H9 (cell line): ENCODE measurements at regions not wholly inside any gene's neighbourhood (a gene's known extent, or its start where the extent isn't known, plus 50 kb on each side); places are given as distances from the start of the nearest gene placed in this dataset.

Source experiments
- DNase-seq: peaks from one replicate; pipeline ENCODE4 v3.0.0-alpha.2; 2017
- H2AFZ ChIP-seq: one replicate; pipeline ENCODE4 v1.6.1; 2013; ENCODE audit warnings: mild to moderate bottlenecking, low read length, control low read depth, moderate library complexity
- H2AK5ac ChIP-seq: 2 replicates; pipeline ENCODE4 v1.6.1; 2013; ENCODE audit warnings: low read length, control low read depth, mixed read lengths; ENCODE audit not compliant: insufficient read length
- H2BK120ac ChIP-seq: one replicate; pipeline ENCODE4 v1.6.1; 2013; ENCODE audit warnings: low read depth, mild to moderate bottlenecking, low read length, control low read depth, inconsistent platforms; ENCODE audit not compliant: poor library complexity, severe bottlenecking
- H2BK12ac ChIP-seq: 2 replicates; pipeline ENCODE4 v1.6.1; 2013; ENCODE audit warnings: low read length, control low read depth, mixed read lengths, low read depth; ENCODE audit not compliant: insufficient read length
- H2BK15ac ChIP-seq: 2 replicates; pipeline ENCODE4 v1.6.1; 2013; ENCODE audit warnings: low read depth, low read length, control low read depth
- H2BK20ac ChIP-seq: one replicate; pipeline ENCODE4 v1.6.1; 2013; ENCODE audit warnings: low read depth, mild to moderate bottlenecking, low read length, control low read depth, inconsistent platforms; ENCODE audit not compliant: poor library complexity, severe bottlenecking
- H2BK5ac ChIP-seq: 2 replicates; pipeline ENCODE4 v1.6.1; 2013; ENCODE audit warnings: low read length, control low read depth, mixed read lengths; ENCODE audit not compliant: insufficient read length
- H3K14ac ChIP-seq: 2 replicates; pipeline ENCODE4 v1.6.1; 2013; ENCODE audit warnings: low read length, control low read depth; ENCODE audit not compliant: insufficient read depth
- H3K18ac ChIP-seq: 2 replicates; pipeline ENCODE4 v1.6.1; 2013; ENCODE audit warnings: low read depth, mild to moderate bottlenecking, mixed read lengths, low read length, control low read depth; ENCODE audit not compliant: insufficient read length
- H3K23ac ChIP-seq: 2 replicates; pipeline ENCODE4 v1.6.1; 2013; ENCODE audit warnings: low read length, control low read depth, mixed read lengths, low read depth; ENCODE audit not compliant: insufficient read length
- H3K23me2 ChIP-seq: 2 replicates; pipeline ENCODE4 v1.6.1; 2013; ENCODE audit warnings: low read depth, mild to moderate bottlenecking, mixed read lengths, low read length, control low read depth; ENCODE audit not compliant: insufficient read length, poor library complexity, severe bottlenecking
- H3K27ac ChIP-seq: 2 replicates; pipeline ENCODE4 v1.5.1; 2013; ENCODE audit warnings: low read length, control low read depth, mixed read lengths, low read depth; ENCODE audit not compliant: insufficient read length
- H3K27me3 ChIP-seq: 2 replicates; pipeline ENCODE4 v1.6.1; 2013; ENCODE audit warnings: low read length, control low read depth, inconsistent platforms; ENCODE audit not compliant: insufficient read depth
- H3K4ac ChIP-seq: 2 replicates; pipeline ENCODE4 v1.6.1; 2013; ENCODE audit warnings: low read depth, mild to moderate bottlenecking, control low read depth, inconsistent platforms, low read length, moderate library complexity
- H3K4me1 ChIP-seq: 2 replicates; pipeline ENCODE4 v1.6.1; 2013; ENCODE audit warnings: low read length, control low read depth, inconsistent platforms; ENCODE audit not compliant: insufficient read depth
- H3K4me2 ChIP-seq: 2 replicates; pipeline ENCODE4 v1.6.1; 2013; ENCODE audit warnings: low read length, control low read depth, mixed read lengths; ENCODE audit not compliant: insufficient read length, insufficient read depth
- H3K56ac ChIP-seq: 2 replicates; pipeline ENCODE4 v1.6.1; 2013; ENCODE audit warnings: low read depth, mild to moderate bottlenecking, mixed read lengths, low read length, control low read depth; ENCODE audit not compliant: insufficient read length
- H3K79me1 ChIP-seq: 2 replicates; pipeline ENCODE4 v1.6.1; 2013; ENCODE audit warnings: low read depth, mild to moderate bottlenecking, moderate library complexity, low read length, control low read depth, inconsistent platforms; ENCODE audit not compliant: insufficient read depth, poor library complexity, severe bottlenecking
- H3K79me2 ChIP-seq: 2 replicates; pipeline ENCODE4 v1.6.1; 2013; ENCODE audit warnings: low read length, control low read depth, inconsistent platforms; ENCODE audit not compliant: insufficient read depth
- H3K9ac ChIP-seq: 2 replicates; pipeline ENCODE4 v1.6.1; 2013; ENCODE audit warnings: low read length, control low read depth, mixed read lengths; ENCODE audit not compliant: insufficient read length; ENCODE audit errors: extremely low read depth
- H3K9me3 ChIP-seq: one replicate; pipeline ENCODE4 v1.6.1; 2013; ENCODE audit warnings: low read depth, low read length, inconsistent platforms; ENCODE audit not compliant: control insufficient read depth
- H3T11ph ChIP-seq: one replicate; pipeline ENCODE4 v1.6.1; 2013; ENCODE audit warnings: mild to moderate bottlenecking, low read length, control low read depth, inconsistent platforms
- H4K20me1 ChIP-seq: one replicate; pipeline ENCODE4 v1.6.1; 2013; ENCODE audit not compliant: control insufficient read depth, insufficient read length, insufficient read depth
- H4K5ac ChIP-seq: 2 replicates; pipeline ENCODE4 v1.6.1; 2013; ENCODE audit warnings: low read depth, mild to moderate bottlenecking, mixed read lengths, low read length, control low read depth; ENCODE audit not compliant: insufficient read length
- H4K8ac ChIP-seq: replicated peaks from 2 replicates; pipeline ENCODE4 v1.6.1; 2013; ENCODE audit warnings: low read length, control low read depth, mixed read lengths, low read depth; ENCODE audit not compliant: insufficient read length
- H4K91ac ChIP-seq: 2 replicates; pipeline ENCODE4 v1.6.1; 2013; ENCODE audit warnings: low read depth, mild to moderate bottlenecking, moderate library complexity, mixed read lengths, low read length, control low read depth; ENCODE audit not compliant: insufficient read length
- H3K27ac Mint-ChIP-seq, 3 experiments: 2 replicates in 2 of 3; 3 replicates in 1 of 3; pipeline ENCODE4 v1.8.0; 2020 to 2021; ENCODE audit warnings: mixed read lengths in 3 of 3, mild to moderate bottlenecking in 1 of 3, moderate library complexity in 1 of 3
- H3K27me3 Mint-ChIP-seq: 2 replicates; pipeline ENCODE4 v1.8.0; 2021; ENCODE audit warnings: low read depth, mild to moderate bottlenecking, moderate library complexity, mixed read lengths
- H3K36me3 Mint-ChIP-seq, 3 experiments: 2 replicates in 2 of 3; 3 replicates in 1 of 3; pipeline ENCODE4 v1.8.0; 2020 to 2021; ENCODE audit warnings: low read depth in 3 of 3, mixed read lengths in 3 of 3; ENCODE audit not compliant: insufficient read depth in 1 of 3
- H3K4me1 Mint-ChIP-seq, 2 experiments: 2 replicates each; pipeline ENCODE4 v1.8.0; 2020; ENCODE audit warnings: mixed read lengths in 2 of 2
- H3K4me3 Mint-ChIP-seq, 2 experiments: 2 replicates in 1 of 2; 3 replicates in 1 of 2; pipeline ENCODE4 v1.8.0; 2020 to 2021; ENCODE audit warnings: mild to moderate bottlenecking in 2 of 2, mixed read lengths in 2 of 2, moderate library complexity in 1 of 2
- H3K9me3 Mint-ChIP-seq, 2 experiments: 2 replicates in 1 of 2; 3 replicates in 1 of 2; pipeline ENCODE4 v1.8.0; 2020; ENCODE audit warnings: mild to moderate bottlenecking in 2 of 2, mixed read lengths in 2 of 2, moderate library complexity in 1 of 2
- CTCF ChIP-seq: fragments of 200-600 bp; sonication (generic); conservative IDR thresholded peaks from 3 replicates; pipeline ENCODE4 v1.8.0; 2021; ENCODE audit warnings: antibody characterized with exemption, mild to moderate bottlenecking
- WGBS: extraction: QIAGEN DNeasy Blood & Tissue Kit; methylation state at CpG from one replicate; pipeline ENCODE4 v1.1.7; 2013; ENCODE audit warnings: missing lambda C conversion rate, low lambda C conversion rate, mixed read lengths; ENCODE audit not compliant: insufficient read length; ENCODE audit errors: extremely low coverage; 5-methylcytosine and 5-hydroxymethylcytosine counted together

GRCh38 chr20:10784554-10785183 is 110.9 kb upstream of the JAG1 start:
- no peak for TF ChIP-seq CTCF
- H4K8ac ChIP-seq, result no peak overlapping the region
- H3K4me1 Mint-ChIP-seq, result peaks cover 30 to 58% of the 10 kb centered on the region in 2 experiments

More at GRCh38 chr20:10784554-10785183, 110.9 kb upstream of the JAG1 start:
- H3K4me2 ChIP-seq, result peak overlapping the region; percentile 23
- H2BK20ac ChIP-seq, result no peak overlapping the region
- no peak overlapping the region for H2BK120ac ChIP-seq
- no peak overlapping the region for H4K5ac ChIP-seq
- H3K27ac ChIP-seq, result peak overlapping the region; percentile 32
- peak overlapping the region; percentile 26 for H3K9ac ChIP-seq
- H2BK15ac ChIP-seq, result no peak overlapping the region
- no CpG with 5 or more reads among the region's 6 CpGs for WGBS
- H2AK5ac ChIP-seq, result no peak overlapping the region
- no peaks in the 10 kb centered on the region for H3K79me1 ChIP-seq
- Mint-ChIP-seq H3K27ac (peak overlapping the region in 1 of 3 experiments; percentile 99; a peak in 2 of 7 replicates), H3K27me3 (peaks cover 5% of the 10 kb centered on the region; the same call in 1 of the 2 replicates), H3K4me3 (no peak overlapping the region), H3K36me3 (no peaks in the 10 kb centered on the region; a peak in 1 of 7 replicates), H3K9me3 (no peaks in the 10 kb centered on the region; a peak in 1 of 5 replicates)
- H3K79me2 ChIP-seq, result no peaks in the 10 kb centered on the region
- H3K4me1 ChIP-seq, result peaks cover 17% of the 10 kb centered on the region
- H2AFZ ChIP-seq, result no peak overlapping the region
- no peaks in the 10 kb centered on the region for H4K20me1 ChIP-seq
- no peak overlapping the region for H3K23ac ChIP-seq
- H3K4ac ChIP-seq, result no peak overlapping the region
- H3K27me3 ChIP-seq, result no peaks in the 10 kb centered on the region
- no peak for DNase-seq
- no peaks in the 10 kb centered on the region for H3K23me2 ChIP-seq
- no peak overlapping the region for H3T11ph ChIP-seq
- no peak overlapping the region for H3K14ac ChIP-seq
- H3K9me3 ChIP-seq, result no peaks in the 10 kb centered on the region
- H3K56ac ChIP-seq, result no peak overlapping the region
- peak overlapping the region; percentile 47 for H2BK5ac ChIP-seq
- peak overlapping the region; percentile 80 for H3K18ac ChIP-seq
- no peak overlapping the region for H2BK12ac ChIP-seq
- no peak overlapping the region for H4K91ac ChIP-seq
